ENCODE measurements at regions not wholly inside any gene's neighbourhood (a gene's known extent, or its start where the extent isn't known, plus 50 kb on each side); places are given as distances from the start of the nearest gene placed in this dataset.

DNA sequence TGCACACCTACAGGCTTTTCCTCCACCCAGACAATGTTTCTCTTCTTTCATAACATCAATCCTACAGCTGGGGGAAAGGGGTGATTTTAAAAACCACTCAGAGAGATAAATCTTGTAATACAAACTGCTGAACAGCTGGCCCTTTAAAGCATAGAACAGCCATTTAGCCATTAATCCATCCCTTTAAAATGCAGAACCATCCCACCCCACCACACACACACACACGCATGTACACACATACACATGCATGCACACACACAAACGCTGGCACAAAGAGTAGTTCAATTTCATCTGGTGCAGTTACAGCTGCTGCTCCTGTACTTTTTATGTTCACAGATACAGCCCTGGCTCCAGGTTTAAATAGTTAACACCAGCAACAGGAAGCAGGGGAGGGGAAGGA, 426.1 kb downstream of the MID1IP1 start:
- DNase-seq (ENCODE audit: low spot score), result no peak
- TF ChIP-seq CTCF (IDR thresholded peaks at IDR 0.05; ENCODE audit: extremely low read depth, missing control alignments), result no peak

DNA sequence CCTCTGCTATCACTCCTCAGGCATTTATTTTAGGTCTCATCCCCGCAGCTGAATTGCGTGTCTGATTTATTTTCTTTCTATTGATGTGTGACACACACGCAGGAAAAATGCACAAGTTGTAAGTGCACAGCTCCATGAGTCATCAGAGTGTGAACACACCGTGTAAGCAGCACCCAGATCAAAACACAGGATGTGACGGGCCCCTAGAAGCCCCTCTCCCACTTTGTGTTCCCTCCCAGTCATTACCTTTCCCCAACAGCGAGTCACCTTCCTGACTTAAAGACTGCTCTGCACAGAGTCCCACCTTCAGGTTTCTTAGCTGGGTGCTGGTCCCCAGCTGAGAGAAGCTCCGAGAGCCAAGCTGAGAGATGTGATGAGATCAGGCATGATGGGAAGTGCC, 436.7 kb downstream of the MID1IP1 start:
- DNase-seq (ENCODE audit: low spot score), result no peak
- TF ChIP-seq CTCF (IDR thresholded peaks at IDR 0.05; ENCODE audit: extremely low read depth, missing control alignments), result no peak

DNA sequence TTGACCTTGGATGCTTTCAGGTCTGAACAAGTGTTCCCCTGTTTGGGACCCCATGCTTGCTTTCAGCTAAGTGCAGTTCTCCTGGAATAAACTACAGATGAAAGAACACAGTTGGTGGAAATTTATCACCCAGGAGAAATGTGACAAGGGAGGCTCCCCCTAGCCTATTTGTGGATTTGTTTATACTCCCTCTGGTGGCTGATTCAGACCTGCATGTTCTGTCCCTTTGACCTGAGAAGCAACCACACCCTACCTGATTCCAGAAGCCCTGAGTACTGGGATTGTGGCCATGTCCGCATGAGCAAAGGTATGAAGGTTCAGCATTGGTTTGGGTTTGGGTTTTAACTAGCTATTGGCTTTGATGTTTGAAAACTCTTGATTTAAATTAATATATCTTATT, 440.9 kb downstream of the MID1IP1 start:
- peak; percentile 23 for DNase-seq (ENCODE audit: low spot score)
- no peak for TF ChIP-seq CTCF (IDR thresholded peaks at IDR 0.05; ENCODE audit: extremely low read depth, missing control alignments)

DNA sequence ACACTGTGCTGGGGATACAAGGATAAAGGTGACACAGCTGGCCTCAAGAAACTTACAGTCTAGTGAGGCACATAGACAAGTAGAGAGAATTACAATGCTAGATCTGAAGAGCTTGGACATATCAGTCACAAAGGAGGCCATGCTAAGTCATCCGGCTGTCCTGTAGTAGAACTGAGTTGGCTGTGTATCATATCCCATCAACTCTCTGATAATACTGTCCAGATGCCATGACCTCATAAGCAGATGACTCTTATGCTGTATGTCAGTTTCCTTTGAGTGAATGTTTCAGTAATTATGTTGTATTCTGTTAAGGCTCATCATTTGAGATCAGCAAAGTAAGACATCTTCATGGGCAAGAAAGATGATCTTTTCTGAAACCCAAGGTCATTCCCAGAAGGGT, 442.9 kb downstream of the MID1IP1 start:
- no peak for DNase-seq (ENCODE audit: low spot score)
- no peak for TF ChIP-seq CTCF (IDR thresholded peaks at IDR 0.05; ENCODE audit: extremely low read depth, missing control alignments)

- TF ChIP-seq CTCF (IDR thresholded peaks at IDR 0.05; ENCODE audit: extremely low read depth, missing control alignments), result no peak
- DNase-seq (ENCODE audit: low spot score), result no peak
Measured at GRCh38 chrX:39245024-39245423, 443.8 kb downstream of the MID1IP1 start.

DNA sequence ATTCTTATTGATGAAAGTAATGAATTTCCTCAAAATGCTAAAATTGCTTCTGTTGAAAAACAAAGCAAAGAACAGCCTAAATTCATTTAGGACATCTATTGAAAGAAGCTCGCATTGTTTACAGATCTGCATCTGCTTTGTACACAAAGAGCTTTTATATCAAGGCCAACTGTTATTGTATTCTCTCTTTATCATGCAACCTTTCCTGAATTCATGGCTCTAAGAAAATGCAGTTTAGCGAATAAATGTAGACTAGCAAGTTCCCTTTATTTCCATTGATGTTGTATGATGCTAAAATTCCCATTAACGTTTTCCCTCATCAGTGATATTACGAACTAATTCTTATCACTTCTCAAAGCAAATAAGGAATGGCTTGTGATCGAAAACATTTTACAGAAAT, 446.3 kb downstream of the MID1IP1 start:
- no peak for DNase-seq (ENCODE audit: low spot score)
- TF ChIP-seq CTCF (IDR thresholded peaks at IDR 0.05; ENCODE audit: extremely low read depth, missing control alignments), result no peak

DNA sequence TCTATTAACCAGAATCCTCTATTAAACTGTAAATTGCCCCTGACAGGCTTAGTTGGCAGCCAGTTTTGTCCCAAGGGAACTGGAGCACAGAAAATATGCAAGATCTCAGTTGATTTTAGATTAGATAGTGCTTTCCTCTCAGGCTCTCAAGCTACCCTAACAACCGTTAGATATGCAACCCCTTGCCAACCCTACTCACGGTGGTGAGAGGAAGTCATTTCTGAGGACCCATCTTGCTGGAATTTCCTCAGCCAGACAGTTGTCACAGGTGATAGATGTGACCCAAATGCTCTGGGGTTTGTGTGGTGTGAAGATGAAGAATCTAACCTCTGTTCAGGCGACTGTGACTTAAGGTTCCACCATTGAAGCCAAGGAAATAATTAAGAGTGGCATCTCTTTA, 447.1 kb downstream of the MID1IP1 start:
- DNase-seq (ENCODE audit: low spot score), result no peak
- TF ChIP-seq CTCF (IDR thresholded peaks at IDR 0.05; ENCODE audit: extremely low read depth, missing control alignments), result no peak
